MM.1S (cell line): ENCODE measurements at regions not wholly inside any gene's neighbourhood (a gene's known extent, or its start where the extent isn't known, plus 50 kb on each side); places are given as distances from the start of the nearest gene placed in this dataset.

Source experiments
- DNase-seq: peaks from one replicate; pipeline ENCODE4 v3.0.0-alpha.2; 2015
- H2AFZ ChIP-seq: fragments of 300-600 bp; sonication (generic); 2 replicates; pipeline ENCODE4 v1.6.0; 2016; ENCODE audit warnings: antibody characterized with exemption, low read length
- H3F3A ChIP-seq: fragments of 300-600 bp; sonication (generic); 2 replicates; pipeline ENCODE4 v1.6.1; 2016; ENCODE audit warnings: mild to moderate bottlenecking, antibody characterized with exemption, low read length, moderate library complexity, mixed read lengths; ENCODE audit not compliant: insufficient read depth
- H3K27ac ChIP-seq: fragments of 300-600 bp; sonication (generic); 2 replicates; pipeline ENCODE4 v1.5.1; 2016; ENCODE audit warnings: mild to moderate bottlenecking, low read length
- H3K27me3 ChIP-seq: fragments of 300-600 bp; sonication (generic); replicated peaks from 2 replicates; pipeline ENCODE4 v1.6.0; 2016; ENCODE audit warnings: low read length; ENCODE audit not compliant: insufficient read depth
- H3K36me3 ChIP-seq: fragments of 300-600 bp; sonication (generic); replicated peaks from 2 replicates; pipeline ENCODE4 v1.6.1; 2016; ENCODE audit warnings: mild to moderate bottlenecking, low read length, mixed read lengths; ENCODE audit not compliant: insufficient read depth
- H3K4me1 ChIP-seq: fragments of 300-600 bp; sonication (generic); 2 replicates; pipeline ENCODE4 v1.6.1; 2016; ENCODE audit warnings: low read length, mixed read lengths
- H3K4me2 ChIP-seq: fragments of 300-600 bp; sonication (generic); 2 replicates; pipeline ENCODE4 v1.6.0; 2016; ENCODE audit warnings: low read depth, low read length
- H3K4me3 ChIP-seq: fragments of 300-600 bp; sonication (generic); 2 replicates; pipeline ENCODE4 v1.5.1; 2016; ENCODE audit warnings: low read length, mixed read lengths
- H3K79me2 ChIP-seq: fragments of 300-600 bp; sonication (generic); 2 replicates; pipeline ENCODE4 v1.6.1; 2016; ENCODE audit warnings: mixed run types, low read length, mixed read lengths
- H3K9ac ChIP-seq: fragments of 300-600 bp; sonication (generic); 2 replicates; pipeline ENCODE4 v1.6.1; 2016; ENCODE audit warnings: low read length, mixed read lengths
- H3K9me2 ChIP-seq: fragments of 300-600 bp; sonication (generic); replicated peaks from 2 replicates; pipeline ENCODE4 v1.6.1; 2016; ENCODE audit warnings: mild to moderate bottlenecking, low read length, mixed read lengths; ENCODE audit not compliant: insufficient read depth
- H3K9me3 ChIP-seq: fragments of 300-600 bp; sonication (generic); replicated peaks from 2 replicates; pipeline ENCODE4 v1.6.1; 2016; ENCODE audit warnings: mild to moderate bottlenecking, low read length, mixed read lengths; ENCODE audit not compliant: insufficient read depth
- H4K20me1 ChIP-seq: fragments of 300-600 bp; sonication (generic); 2 replicates; pipeline ENCODE4 v1.6.1; 2016; ENCODE audit warnings: mild to moderate bottlenecking, low read length, moderate library complexity, mixed read lengths; ENCODE audit not compliant: insufficient read depth
- EZH2 ChIP-seq: fragments of 300-600 bp; sonication (generic); optimal IDR thresholded peaks from 2 replicates; pipeline ENCODE3; 2017; ENCODE audit warnings: low read depth, mild to moderate bottlenecking, antibody characterized with exemption, low read length, mixed read lengths
- EZH2phosphoT487 ChIP-seq: fragments of 300-600 bp; sonication (generic); IDR thresholded peaks from 2 replicates; pipeline ENCODE4 v1.6.1; 2018; ENCODE audit warnings: antibody characterized with exemption, low read length
- TF ChIP-seq, protein P1 (sequence below): fragments of 300-600 bp; sonication (generic); IDR thresholded peaks from 2 replicates; pipeline ENCODE4 v1.5.1; 2016; ENCODE audit warnings: antibody characterized with exemption, low read length, mixed read lengths

DNA sequence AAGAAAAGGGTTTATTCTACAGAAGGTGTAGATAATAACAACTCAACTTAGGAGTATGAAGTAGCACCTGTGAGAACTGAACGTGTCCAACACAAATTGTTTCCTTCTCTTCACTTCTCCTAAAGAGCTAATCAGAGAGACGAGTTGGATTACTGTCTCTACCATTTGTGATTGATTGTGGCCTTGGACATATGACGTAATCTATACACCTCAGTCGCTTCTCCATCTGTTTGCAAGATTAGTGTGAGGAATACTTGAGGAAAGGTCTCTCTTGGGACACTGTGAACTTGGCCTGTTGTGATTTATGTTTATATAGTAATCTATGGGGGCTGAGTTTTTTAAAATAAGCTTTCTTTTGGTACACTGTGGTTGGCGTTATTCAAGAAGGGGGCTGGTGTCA is 182.0 kb downstream of the ZNF330 start:
- Histone ChIP-seq H4K20me1 (no peaks in the 10 kb centered on the region), H3K9me3 (no peaks in the 10 kb centered on the region), H3K36me3 (no peaks in the 10 kb centered on the region), H3F3A (no peaks in the 10 kb centered on the region), H3K9me2 (no peaks in the 10 kb centered on the region), H3K79me2 (no peaks in the 10 kb centered on the region), H3K27me3 (no peaks in the 10 kb centered on the region), H3K4me3 (no peak overlapping the region), H3K4me1 (no peaks in the 10 kb centered on the region), H3K27ac (no peak overlapping the region), H2AFZ (no peak overlapping the region), H3K9ac (no peak overlapping the region), H3K4me2 (no peak overlapping the region)
- DNase-seq = no peak
- TF ChIP-seq EZH2 = no peak
- TF ChIP-seq EZH2phosphoT487 = no peak
- TF ChIP-seq, protein P1, sequence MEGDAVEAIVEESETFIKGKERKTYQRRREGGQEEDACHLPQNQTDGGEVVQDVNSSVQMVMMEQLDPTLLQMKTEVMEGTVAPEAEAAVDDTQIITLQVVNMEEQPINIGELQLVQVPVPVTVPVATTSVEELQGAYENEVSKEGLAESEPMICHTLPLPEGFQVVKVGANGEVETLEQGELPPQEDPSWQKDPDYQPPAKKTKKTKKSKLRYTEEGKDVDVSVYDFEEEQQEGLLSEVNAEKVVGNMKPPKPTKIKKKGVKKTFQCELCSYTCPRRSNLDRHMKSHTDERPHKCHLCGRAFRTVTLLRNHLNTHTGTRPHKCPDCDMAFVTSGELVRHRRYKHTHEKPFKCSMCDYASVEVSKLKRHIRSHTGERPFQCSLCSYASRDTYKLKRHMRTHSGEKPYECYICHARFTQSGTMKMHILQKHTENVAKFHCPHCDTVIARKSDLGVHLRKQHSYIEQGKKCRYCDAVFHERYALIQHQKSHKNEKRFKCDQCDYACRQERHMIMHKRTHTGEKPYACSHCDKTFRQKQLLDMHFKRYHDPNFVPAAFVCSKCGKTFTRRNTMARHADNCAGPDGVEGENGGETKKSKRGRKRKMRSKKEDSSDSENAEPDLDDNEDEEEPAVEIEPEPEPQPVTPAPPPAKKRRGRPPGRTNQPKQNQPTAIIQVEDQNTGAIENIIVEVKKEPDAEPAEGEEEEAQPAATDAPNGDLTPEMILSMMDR = no peak

GRCh38 chr4:141403782-141404181 is 183.1 kb downstream of the ZNF330 start:
- H3K4me1 ChIP-seq = no peaks in the 10 kb centered on the region
- no peak overlapping the region for H3K27ac ChIP-seq
- no peak overlapping the region for H3K4me2 ChIP-seq
- H3K9me3 ChIP-seq = no peaks in the 10 kb centered on the region
- DNase-seq = no peak
- no peaks in the 10 kb centered on the region for H4K20me1 ChIP-seq
- H3K79me2 ChIP-seq = no peaks in the 10 kb centered on the region
- no peaks in the 10 kb centered on the region for H3K9me2 ChIP-seq
- H3F3A ChIP-seq = no peaks in the 10 kb centered on the region
- no peak overlapping the region for H3K4me3 ChIP-seq
- H2AFZ ChIP-seq = no peak overlapping the region
- no peaks in the 10 kb centered on the region for H3K36me3 ChIP-seq
- H3K27me3 ChIP-seq = no peaks in the 10 kb centered on the region
- H3K9ac ChIP-seq = no peak overlapping the region
- TF ChIP-seq EZH2phosphoT487 = no peak
- TF ChIP-seq, protein P1 = no peak
- TF ChIP-seq EZH2 = no peak

GRCh38 chr4:141406237-141406636 is 185.5 kb downstream of the ZNF330 start:
- Histone ChIP-seq H3K27me3 (no peaks in the 10 kb centered on the region), H3K27ac (no peak overlapping the region), H3K36me3 (no peaks in the 10 kb centered on the region), H3K79me2 (no peaks in the 10 kb centered on the region), H3K9me2 (no peaks in the 10 kb centered on the region), H4K20me1 (no peaks in the 10 kb centered on the region), H3K4me2 (no peak overlapping the region), H3K9me3 (no peaks in the 10 kb centered on the region), H3K9ac (no peak overlapping the region), H2AFZ (no peak overlapping the region), H3K4me3 (no peak overlapping the region), H3K4me1 (no peaks in the 10 kb centered on the region), H3F3A (no peaks in the 10 kb centered on the region)
- TF ChIP-seq, protein P1 = no peak
- TF ChIP-seq EZH2phosphoT487 = no peak
- no peak for TF ChIP-seq EZH2
- DNase-seq = no peak
